Cardiac fibroblast (primary cell): ENCODE measurements at regions not wholly inside any gene's neighbourhood (a gene's known extent, or its start where the extent isn't known, plus 50 kb on each side); places are given as distances from the start of the nearest gene placed in this dataset.

Source experiments
- DNase-seq, 2 donors: peaks; one replicate each; pipeline versions ENCODE4 v3.0.0 to v3.0.0-alpha.2; 2010; ENCODE audit warnings: low read depth in 2 of 2
- H3K4me3 ChIP-seq, 2 donors: replicated peaks in 1 of 2; 1 replicate in 1 of 2; 2 replicates in 1 of 2; pipeline ENCODE4 v1.5.1; 2011; ENCODE audit warnings: low read depth in 2 of 2, low read length in 2 of 2, mild to moderate bottlenecking in 2 of 2, moderate library complexity in 1 of 2
- TF ChIP-seq, protein P1 (sequence below): IDR thresholded peaks from one replicate; pipeline ENCODE4 v1.5.1; 2011; ENCODE audit warnings: low read depth, mild to moderate bottlenecking, low read length, inconsistent platforms

DNA sequence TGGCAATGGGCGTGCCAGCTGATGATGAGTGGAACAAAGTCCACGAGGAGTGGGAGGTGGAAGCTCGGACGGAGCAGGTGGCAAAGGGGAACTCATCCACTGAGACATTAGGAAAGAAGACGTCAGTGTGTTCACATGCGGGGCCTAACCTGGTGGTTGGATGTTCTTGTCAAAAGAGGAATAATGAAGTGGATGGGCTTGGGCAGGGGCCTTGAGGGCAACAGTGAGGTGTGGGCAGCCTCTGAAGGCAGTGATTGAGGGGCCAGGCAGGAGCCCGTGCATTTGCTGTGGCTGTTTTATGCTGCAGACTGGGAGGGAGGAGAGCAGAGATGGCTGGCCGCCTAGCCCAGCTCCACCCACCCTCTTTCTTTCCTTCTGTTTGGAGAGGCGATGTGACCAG is 74.5 kb downstream of the LRRC30 start:
- H3K4me3 ChIP-seq: no peak overlapping the region
- no peak for DNase-seq
- TF ChIP-seq, protein P1, sequence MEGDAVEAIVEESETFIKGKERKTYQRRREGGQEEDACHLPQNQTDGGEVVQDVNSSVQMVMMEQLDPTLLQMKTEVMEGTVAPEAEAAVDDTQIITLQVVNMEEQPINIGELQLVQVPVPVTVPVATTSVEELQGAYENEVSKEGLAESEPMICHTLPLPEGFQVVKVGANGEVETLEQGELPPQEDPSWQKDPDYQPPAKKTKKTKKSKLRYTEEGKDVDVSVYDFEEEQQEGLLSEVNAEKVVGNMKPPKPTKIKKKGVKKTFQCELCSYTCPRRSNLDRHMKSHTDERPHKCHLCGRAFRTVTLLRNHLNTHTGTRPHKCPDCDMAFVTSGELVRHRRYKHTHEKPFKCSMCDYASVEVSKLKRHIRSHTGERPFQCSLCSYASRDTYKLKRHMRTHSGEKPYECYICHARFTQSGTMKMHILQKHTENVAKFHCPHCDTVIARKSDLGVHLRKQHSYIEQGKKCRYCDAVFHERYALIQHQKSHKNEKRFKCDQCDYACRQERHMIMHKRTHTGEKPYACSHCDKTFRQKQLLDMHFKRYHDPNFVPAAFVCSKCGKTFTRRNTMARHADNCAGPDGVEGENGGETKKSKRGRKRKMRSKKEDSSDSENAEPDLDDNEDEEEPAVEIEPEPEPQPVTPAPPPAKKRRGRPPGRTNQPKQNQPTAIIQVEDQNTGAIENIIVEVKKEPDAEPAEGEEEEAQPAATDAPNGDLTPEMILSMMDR: no peak

DNA sequence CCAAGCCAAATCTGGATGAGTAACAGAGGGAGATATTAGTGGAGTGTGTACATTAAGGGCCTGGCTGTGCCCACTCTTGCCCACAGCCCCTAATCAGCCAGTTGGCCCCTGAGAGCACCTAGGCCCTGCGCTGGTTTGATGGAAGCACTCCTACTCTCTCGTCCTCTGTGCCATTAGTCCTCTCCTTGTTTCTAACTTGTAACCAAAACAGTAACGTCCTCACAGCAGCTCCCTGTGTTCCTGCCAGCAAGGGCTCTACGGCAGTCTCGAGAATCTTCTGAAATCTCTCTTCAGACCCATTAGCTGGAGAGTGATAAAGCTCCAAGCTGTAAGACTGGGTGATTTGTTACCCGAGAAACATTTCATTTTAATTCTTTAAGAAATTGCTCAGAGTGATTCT is 76.1 kb downstream of the LRRC30 start:
- no peak for DNase-seq
- H3K4me3 ChIP-seq: no peak overlapping the region
- TF ChIP-seq, protein P1: no peak

DNA sequence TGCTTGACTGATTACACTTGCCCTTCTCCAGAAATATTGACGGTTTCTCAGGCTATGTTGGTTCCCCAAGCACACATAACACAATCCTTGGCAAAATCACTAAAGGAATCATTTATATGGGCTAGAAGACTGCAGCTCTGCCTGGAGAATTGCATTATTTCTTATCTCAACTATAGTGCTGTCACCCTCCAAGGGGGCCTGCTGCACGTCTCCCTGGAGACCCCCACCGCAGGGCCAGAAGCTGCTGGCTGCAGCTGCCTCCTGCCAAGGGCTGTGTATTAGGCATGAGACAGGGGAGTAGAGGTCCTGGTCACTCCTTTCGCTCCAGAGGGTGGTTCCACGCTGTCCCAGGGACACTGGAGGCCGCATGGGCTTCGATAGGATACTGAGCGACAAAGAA is 76.6 kb downstream of the LRRC30 start:
- TF ChIP-seq, protein P1: no peak
- H3K4me3 ChIP-seq: no peak overlapping the region
- no peak for DNase-seq

DNA sequence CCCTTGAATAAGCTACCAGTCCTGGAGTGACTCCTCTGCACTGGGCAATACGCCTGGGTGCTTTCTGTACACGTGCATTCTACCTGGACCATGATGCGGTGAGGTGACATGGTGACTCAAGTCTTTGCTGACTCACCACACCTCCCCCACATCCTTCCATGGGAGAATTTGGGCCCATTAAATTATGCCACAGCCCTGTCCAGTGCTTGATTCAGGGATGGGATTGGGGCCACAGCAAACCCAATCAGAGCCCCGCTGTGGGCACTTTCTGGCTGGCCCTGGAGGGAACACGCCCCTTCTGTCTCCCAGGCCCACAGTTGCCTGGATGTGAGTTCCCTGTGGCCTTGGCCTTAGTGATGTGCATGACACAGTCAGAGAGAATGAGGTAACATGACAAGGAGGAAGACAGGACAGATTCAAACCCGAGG is 86.9 kb downstream of the LRRC30 start:
- DNase-seq: no peak
- TF ChIP-seq, protein P1: no peak
- no peak overlapping the region for H3K4me3 ChIP-seq

DNA sequence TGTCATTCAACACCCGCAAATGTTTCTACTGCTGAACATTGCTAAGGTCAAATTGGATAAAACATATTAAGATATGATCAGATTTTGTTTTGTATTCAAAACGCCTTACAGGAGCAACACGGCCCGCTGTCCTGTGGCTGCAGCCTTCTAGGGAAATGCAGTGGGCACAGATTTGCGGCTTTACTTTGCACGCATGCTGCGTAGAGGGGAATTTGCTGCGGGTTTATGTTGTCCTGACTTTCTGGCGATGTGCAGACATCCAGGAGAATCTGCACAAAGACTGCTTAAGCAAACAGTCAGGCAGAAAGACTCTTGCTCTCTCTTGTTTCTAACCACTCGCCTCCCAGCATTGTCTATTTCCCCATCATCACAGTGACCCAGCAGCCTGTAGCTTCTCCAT is 88.3 kb downstream of the LRRC30 start:
- DNase-seq: no peak
- TF ChIP-seq, protein P1: no peak
- no peak overlapping the region for H3K4me3 ChIP-seq

DNA sequence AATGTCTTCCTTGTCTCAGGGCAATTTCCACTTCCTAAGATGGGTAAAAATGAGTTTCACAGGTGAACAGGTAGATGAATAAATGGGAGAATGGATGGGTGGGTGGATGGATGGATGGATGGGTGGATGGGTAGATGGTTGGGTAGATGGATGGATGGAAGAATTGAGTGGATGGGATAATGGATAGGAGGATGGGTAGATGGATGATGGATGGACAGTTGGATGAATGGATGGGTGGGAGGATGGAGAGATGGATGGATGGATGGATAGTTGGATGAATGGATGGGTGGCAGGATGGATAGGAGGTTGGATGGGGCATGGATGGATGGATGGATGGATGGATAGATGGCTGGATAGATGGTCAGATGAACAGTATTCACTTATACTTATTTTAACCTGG is 90.9 kb downstream of the LRRC30 start:
- H3K4me3 ChIP-seq: no peak overlapping the region
- DNase-seq: no peak
- TF ChIP-seq, protein P1: no peak

DNA sequence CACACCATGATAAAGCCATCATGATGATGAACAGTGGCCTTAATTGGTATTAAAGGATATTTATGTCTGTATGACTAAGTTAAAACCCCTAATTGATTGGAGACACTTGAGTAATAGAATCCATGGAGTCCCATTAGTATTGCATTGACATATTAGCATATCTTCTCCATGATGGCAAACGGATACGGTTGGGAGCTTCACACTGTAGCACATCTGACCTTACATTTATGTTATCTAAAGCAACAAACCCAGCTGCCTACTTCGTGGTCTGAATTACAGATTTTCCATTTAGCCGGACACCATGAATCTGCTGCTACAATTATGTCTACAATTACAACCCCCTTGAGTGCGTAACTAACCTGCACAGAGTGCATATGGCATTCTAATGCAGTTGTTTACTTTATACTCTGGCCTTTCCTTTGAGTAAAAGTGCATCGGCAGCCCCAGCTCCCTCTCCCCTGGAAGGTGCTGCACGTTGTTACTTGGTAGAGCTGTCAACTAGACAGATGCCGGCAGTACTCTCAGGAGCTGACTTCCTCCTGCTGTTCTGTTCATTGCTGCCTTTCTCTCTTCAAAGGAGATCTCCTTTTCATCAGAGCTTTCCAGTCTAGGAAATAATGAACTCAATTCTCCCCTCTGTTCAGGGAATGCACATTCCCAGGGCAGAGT is 92.1 kb downstream of the LRRC30 start:
- no peak for DNase-seq

More for the DNA sequence above, 92.1 kb downstream of the LRRC30 start:
- TF ChIP-seq, protein P1: no peak
- no peak overlapping the region for H3K4me3 ChIP-seq
